ENCODE measurements at regions not wholly inside any gene's neighbourhood (a gene's known extent, or its start where the extent isn't known, plus 50 kb on each side); places are given as distances from the start of the nearest gene placed in this dataset.

DNA sequence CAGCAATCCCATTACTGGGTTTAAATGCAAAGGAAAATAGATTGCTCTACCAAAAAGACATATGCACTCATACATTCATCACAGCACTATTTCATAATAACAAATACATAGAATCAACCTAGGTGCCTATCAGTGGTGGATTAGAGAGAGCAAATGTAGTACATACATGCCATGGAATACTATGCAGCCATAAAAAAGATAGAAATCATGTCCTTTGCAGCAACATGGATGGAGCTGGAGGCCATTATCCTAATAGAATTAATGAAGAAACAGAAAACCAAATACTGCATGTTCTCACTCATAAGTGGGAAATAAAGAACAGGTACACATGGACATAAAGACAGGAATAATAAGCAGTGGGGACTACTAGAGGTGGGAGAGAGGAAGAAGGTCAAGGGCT is 70.7 kb upstream of the MLIP start:
- Histone ChIP-seq H3K9ac (ENCODE audit: low read depth in 2 of 2, low read length in 2 of 2) (no peak overlapping the region), H3K9me3 (no peaks in the 10 kb centered on the region), H3K27ac (no peak overlapping the region), H3K36me3 (no peaks in the 10 kb centered on the region), H3K27me3 (no peaks in the 10 kb centered on the region), H3K4me1 (no peaks in the 10 kb centered on the region), H3K4me3 (no peak overlapping the region)
- TF ChIP-seq, protein P1, sequence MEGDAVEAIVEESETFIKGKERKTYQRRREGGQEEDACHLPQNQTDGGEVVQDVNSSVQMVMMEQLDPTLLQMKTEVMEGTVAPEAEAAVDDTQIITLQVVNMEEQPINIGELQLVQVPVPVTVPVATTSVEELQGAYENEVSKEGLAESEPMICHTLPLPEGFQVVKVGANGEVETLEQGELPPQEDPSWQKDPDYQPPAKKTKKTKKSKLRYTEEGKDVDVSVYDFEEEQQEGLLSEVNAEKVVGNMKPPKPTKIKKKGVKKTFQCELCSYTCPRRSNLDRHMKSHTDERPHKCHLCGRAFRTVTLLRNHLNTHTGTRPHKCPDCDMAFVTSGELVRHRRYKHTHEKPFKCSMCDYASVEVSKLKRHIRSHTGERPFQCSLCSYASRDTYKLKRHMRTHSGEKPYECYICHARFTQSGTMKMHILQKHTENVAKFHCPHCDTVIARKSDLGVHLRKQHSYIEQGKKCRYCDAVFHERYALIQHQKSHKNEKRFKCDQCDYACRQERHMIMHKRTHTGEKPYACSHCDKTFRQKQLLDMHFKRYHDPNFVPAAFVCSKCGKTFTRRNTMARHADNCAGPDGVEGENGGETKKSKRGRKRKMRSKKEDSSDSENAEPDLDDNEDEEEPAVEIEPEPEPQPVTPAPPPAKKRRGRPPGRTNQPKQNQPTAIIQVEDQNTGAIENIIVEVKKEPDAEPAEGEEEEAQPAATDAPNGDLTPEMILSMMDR (IDR thresholded peaks at IDR 0.05), result no peak
- intact Hi-C loops (cut with DNase I), result no loop called here
- no peak for DNase-seq

DNA sequence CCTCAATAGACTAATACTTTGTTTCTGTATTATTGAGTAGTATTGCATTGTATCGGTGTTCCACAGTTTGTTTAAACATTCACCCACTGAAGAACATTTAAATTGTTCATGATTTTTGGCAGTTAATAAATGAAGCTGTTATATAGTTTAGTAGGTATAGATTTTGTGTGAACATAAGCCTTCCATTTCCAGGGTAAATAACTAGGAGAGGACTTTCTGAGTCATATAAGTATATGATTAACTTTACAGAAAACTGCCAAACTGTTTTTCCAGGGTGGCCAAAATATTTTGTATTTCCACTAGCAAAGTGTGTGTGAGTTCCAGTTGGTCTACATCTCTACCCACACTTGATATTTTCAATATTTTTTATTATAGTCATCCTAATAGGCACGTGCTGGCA is 70.0 kb upstream of the MLIP start:
- TF ChIP-seq, protein P1 (IDR thresholded peaks at IDR 0.05), result no peak
- no peak overlapping the region for H3K4me3 ChIP-seq
- no peaks in the 10 kb centered on the region for H3K9me3 ChIP-seq
- H3K36me3 ChIP-seq, result no peaks in the 10 kb centered on the region
- H3K27ac ChIP-seq, result no peak overlapping the region
- intact Hi-C loops (cut with DNase I), result no loop called here
- no peak overlapping the region for H3K9ac ChIP-seq (ENCODE audit: low read depth in 2 of 2, low read length in 2 of 2)
- H3K4me1 ChIP-seq, result no peaks in the 10 kb centered on the region
- no peak for DNase-seq
- no peaks in the 10 kb centered on the region for H3K27me3 ChIP-seq

DNA sequence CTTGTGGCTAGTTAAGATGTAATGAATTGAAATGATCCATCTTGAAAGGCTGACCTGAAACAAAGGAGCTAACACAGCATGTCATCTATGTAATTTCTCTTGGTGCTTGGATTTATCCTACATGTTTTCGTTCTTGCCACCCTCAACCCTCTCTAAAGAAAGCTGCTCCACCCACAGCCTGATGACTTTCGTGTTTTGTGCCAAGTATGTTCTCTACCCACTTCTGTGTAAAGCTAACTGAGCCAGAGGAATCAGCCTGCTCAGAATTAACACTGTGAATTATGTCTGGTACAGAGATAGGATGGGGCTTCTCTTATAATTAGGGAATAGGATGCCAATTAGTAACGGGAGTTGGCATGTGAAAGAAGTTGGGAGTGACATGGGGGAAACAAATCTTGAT is 67.9 kb upstream of the MLIP start:
- Histone ChIP-seq H3K4me3 (no peak overlapping the region), H3K9me3 (no peaks in the 10 kb centered on the region), H3K9ac (ENCODE audit: low read depth in 2 of 2, low read length in 2 of 2) (no peak overlapping the region), H3K4me1 (no peaks in the 10 kb centered on the region), H3K36me3 (no peaks in the 10 kb centered on the region), H3K27ac (no peak overlapping the region), H3K27me3 (no peaks in the 10 kb centered on the region)
- intact Hi-C loops (cut with DNase I), result no loop called here
- TF ChIP-seq, protein P1 (IDR thresholded peaks at IDR 0.05), result no peak
- DNase-seq, result no peak

DNA sequence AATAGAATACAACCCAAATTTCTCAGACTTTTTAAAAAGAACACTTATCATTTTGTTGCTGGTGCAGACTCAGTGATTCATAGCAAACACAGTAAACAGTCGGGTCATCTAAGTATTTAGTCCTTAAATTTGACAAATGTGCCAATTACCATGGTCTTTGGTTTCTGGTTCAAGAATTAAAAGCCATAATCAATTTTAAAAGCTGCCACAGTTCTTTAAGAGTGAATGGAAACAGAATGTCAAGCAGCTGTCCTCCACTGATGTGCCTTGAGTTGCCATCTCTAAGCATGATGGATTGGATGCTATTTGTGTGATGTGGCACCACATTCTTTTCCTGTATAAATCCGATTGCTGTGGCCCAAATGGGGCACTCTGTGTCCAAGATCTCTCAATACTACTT is 67.2 kb upstream of the MLIP start:
- no peak for DNase-seq
- no peaks in the 10 kb centered on the region for H3K27me3 ChIP-seq
- H3K27ac ChIP-seq, result no peak overlapping the region
- no peaks in the 10 kb centered on the region for H3K36me3 ChIP-seq
- intact Hi-C loops (cut with DNase I), result no loop called here
- H3K9me3 ChIP-seq, result no peaks in the 10 kb centered on the region
- H3K4me1 ChIP-seq, result no peaks in the 10 kb centered on the region
- no peak overlapping the region for H3K9ac ChIP-seq (ENCODE audit: low read depth in 2 of 2, low read length in 2 of 2)
- TF ChIP-seq, protein P1 (IDR thresholded peaks at IDR 0.05), result no peak
- no peak overlapping the region for H3K4me3 ChIP-seq

DNA sequence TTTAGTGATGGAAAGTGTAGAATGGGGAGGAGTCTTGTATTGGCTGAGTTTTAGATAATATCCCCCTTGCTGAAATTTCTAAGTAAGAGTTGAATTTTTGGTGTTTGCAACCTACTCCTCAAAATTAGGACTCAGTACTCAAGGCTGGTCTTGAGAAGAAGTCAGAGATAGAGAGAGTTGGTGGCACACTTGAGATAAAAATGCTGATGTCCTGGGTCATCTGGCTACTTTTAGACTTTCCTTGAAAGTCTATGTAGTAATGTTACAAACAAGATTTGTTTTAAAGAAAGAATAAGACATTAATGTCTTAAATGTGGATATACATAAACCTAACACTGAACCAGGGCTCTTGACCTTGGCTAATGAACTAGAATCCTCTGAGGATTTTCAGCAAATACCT is 62.5 kb upstream of the MLIP start:
- Histone ChIP-seq H3K9me3 (no peaks in the 10 kb centered on the region), H3K4me1 (no peaks in the 10 kb centered on the region), H3K36me3 (no peaks in the 10 kb centered on the region), H3K27ac (no peak overlapping the region), H3K9ac (ENCODE audit: low read depth in 2 of 2, low read length in 2 of 2) (no peak overlapping the region), H3K4me3 (no peak overlapping the region), H3K27me3 (no peaks in the 10 kb centered on the region)
- TF ChIP-seq, protein P1 (IDR thresholded peaks at IDR 0.05), result no peak
- DNase-seq, result no peak
- intact Hi-C loops (cut with DNase I), result no loop called here

DNA sequence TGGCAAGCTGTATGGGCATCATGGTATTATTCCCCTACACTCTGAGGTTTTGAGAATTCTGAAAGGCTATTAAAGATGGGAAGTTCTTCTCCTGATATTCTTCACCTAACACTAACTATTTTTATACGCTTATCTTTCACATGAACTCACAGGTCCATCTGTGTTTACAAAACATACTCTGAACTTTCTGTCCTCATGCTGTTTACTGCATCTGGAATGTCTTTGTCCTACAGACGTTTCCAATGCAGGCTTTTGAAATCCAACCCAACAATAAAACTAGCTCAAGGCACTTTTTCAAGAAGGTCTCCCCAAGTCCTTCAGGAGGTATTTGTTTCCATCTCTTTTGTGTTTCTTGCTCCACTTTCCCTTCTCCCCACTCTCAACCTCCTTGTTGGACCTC is 60.5 kb upstream of the MLIP start:
- Histone ChIP-seq H3K9me3 (no peaks in the 10 kb centered on the region), H3K36me3 (no peaks in the 10 kb centered on the region), H3K9ac (ENCODE audit: low read depth in 2 of 2, low read length in 2 of 2) (no peak overlapping the region), H3K4me3 (no peak overlapping the region), H3K27ac (no peak overlapping the region), H3K4me1 (no peaks in the 10 kb centered on the region), H3K27me3 (no peaks in the 10 kb centered on the region)
- DNase-seq, result no peak
- TF ChIP-seq, protein P1 (IDR thresholded peaks at IDR 0.05), result no peak
- intact Hi-C loops (cut with DNase I), result no loop called here
